ENCODE measurements at regions not wholly inside any gene's neighbourhood (a gene's known extent, or its start where the extent isn't known, plus 50 kb on each side); places are given as distances from the start of the nearest gene placed in this dataset.

- Histone ChIP-seq H3K36me3 (ENCODE audit: insufficient read depth, low read length) (no peaks in the 10 kb centered on the region), H3K4me3 (ENCODE audit: low read length) (no peak overlapping the region), H3K27me3 (ENCODE audit: insufficient read depth, low read length) (no peaks in the 10 kb centered on the region), H3K4me1 (ENCODE audit: insufficient read depth, low read length) (no peaks in the 10 kb centered on the region), H3K9me3 (ENCODE audit: low read length) (no peaks in the 10 kb centered on the region), H2AFZ (ENCODE audit: low read depth, low read length) (no peak overlapping the region)
These were observed 414.7 kb upstream of the CCNG1 start for GRCh38 chr5:163022582-163023128.

GRCh38 chr5:163023846-163024245 lies 413.5 kb upstream of the CCNG1 start:
- Histone ChIP-seq H3K4me3 (ENCODE audit: low read length) (no peak overlapping the region), H3K36me3 (ENCODE audit: insufficient read depth, low read length) (no peaks in the 10 kb centered on the region), H2AFZ (ENCODE audit: low read depth, low read length) (no peak overlapping the region), H3K4me1 (ENCODE audit: insufficient read depth, low read length) (no peaks in the 10 kb centered on the region), H3K27me3 (ENCODE audit: insufficient read depth, low read length) (no peaks in the 10 kb centered on the region), H3K9me3 (ENCODE audit: low read length) (no peaks in the 10 kb centered on the region)

- no peaks in the 10 kb centered on the region for H3K4me1 ChIP-seq (ENCODE audit: insufficient read depth, low read length)
- H3K9me3 ChIP-seq (ENCODE audit: low read length) = no peaks in the 10 kb centered on the region
- H3K36me3 ChIP-seq (ENCODE audit: insufficient read depth, low read length) = no peaks in the 10 kb centered on the region
- no peak overlapping the region for H2AFZ ChIP-seq (ENCODE audit: low read depth, low read length)
- no peaks in the 10 kb centered on the region for H3K27me3 ChIP-seq (ENCODE audit: insufficient read depth, low read length)
- H3K4me3 ChIP-seq (ENCODE audit: low read length) = no peak overlapping the region
These were observed 412.5 kb upstream of the CCNG1 start for GRCh38 chr5:163024936-163025335.

GRCh38 chr5:163033656-163034055 lies 403.7 kb upstream of the CCNG1 start:
- no peak overlapping the region for H2AFZ ChIP-seq (ENCODE audit: low read depth, low read length)
- no peaks in the 10 kb centered on the region for H3K9me3 ChIP-seq (ENCODE audit: low read length)
- no peak overlapping the region for H3K4me3 ChIP-seq (ENCODE audit: low read length)
- no peaks in the 10 kb centered on the region for H3K4me1 ChIP-seq (ENCODE audit: insufficient read depth, low read length)
- H3K36me3 ChIP-seq (ENCODE audit: insufficient read depth, low read length) = no peaks in the 10 kb centered on the region
- H3K27me3 ChIP-seq (ENCODE audit: insufficient read depth, low read length) = no peaks in the 10 kb centered on the region

- H3K4me1 ChIP-seq (ENCODE audit: insufficient read depth, low read length) = no peaks in the 10 kb centered on the region
- no peaks in the 10 kb centered on the region for H3K9me3 ChIP-seq (ENCODE audit: low read length)
- H3K36me3 ChIP-seq (ENCODE audit: insufficient read depth, low read length) = no peaks in the 10 kb centered on the region
- no peaks in the 10 kb centered on the region for H3K27me3 ChIP-seq (ENCODE audit: insufficient read depth, low read length)
- no peak overlapping the region for H3K4me3 ChIP-seq (ENCODE audit: low read length)
- H2AFZ ChIP-seq (ENCODE audit: low read depth, low read length) = no peak overlapping the region
These were observed 396.1 kb upstream of the CCNG1 start for GRCh38 chr5:163041254-163041653.

- Histone ChIP-seq H3K4me1 (ENCODE audit: insufficient read depth, low read length) (no peaks in the 10 kb centered on the region), H3K4me3 (ENCODE audit: low read length) (no peak overlapping the region), H3K27me3 (ENCODE audit: insufficient read depth, low read length) (no peaks in the 10 kb centered on the region), H3K9me3 (ENCODE audit: low read length) (no peaks in the 10 kb centered on the region), H3K36me3 (ENCODE audit: insufficient read depth, low read length) (no peaks in the 10 kb centered on the region), H2AFZ (ENCODE audit: low read depth, low read length) (no peak overlapping the region)
These were observed 357.8 kb upstream of the CCNG1 start for GRCh38 chr5:163079618-163080017.

GRCh38 chr5:163089230-163089629 lies 348.2 kb upstream of the CCNG1 start:
- H3K4me1 ChIP-seq (ENCODE audit: insufficient read depth, low read length) = no peaks in the 10 kb centered on the region
- no peaks in the 10 kb centered on the region for H3K27me3 ChIP-seq (ENCODE audit: insufficient read depth, low read length)
- H3K36me3 ChIP-seq (ENCODE audit: insufficient read depth, low read length) = no peaks in the 10 kb centered on the region
- H2AFZ ChIP-seq (ENCODE audit: low read depth, low read length) = no peak overlapping the region
- H3K4me3 ChIP-seq (ENCODE audit: low read length) = no peak overlapping the region
- H3K9me3 ChIP-seq (ENCODE audit: low read length) = no peaks in the 10 kb centered on the region

GRCh38 chr5:163089926-163090325 lies 347.5 kb upstream of the CCNG1 start:
- Histone ChIP-seq H3K4me1 (ENCODE audit: insufficient read depth, low read length) (no peaks in the 10 kb centered on the region), H3K36me3 (ENCODE audit: insufficient read depth, low read length) (no peaks in the 10 kb centered on the region), H3K9me3 (ENCODE audit: low read length) (no peaks in the 10 kb centered on the region), H3K27me3 (ENCODE audit: insufficient read depth, low read length) (no peaks in the 10 kb centered on the region), H2AFZ (ENCODE audit: low read depth, low read length) (no peak overlapping the region), H3K4me3 (ENCODE audit: low read length) (no peak overlapping the region)

- no peak overlapping the region for H2AFZ ChIP-seq (ENCODE audit: low read depth, low read length)
- H3K27me3 ChIP-seq (ENCODE audit: insufficient read depth, low read length) = no peaks in the 10 kb centered on the region
- H3K4me1 ChIP-seq (ENCODE audit: insufficient read depth, low read length) = no peaks in the 10 kb centered on the region
- no peak overlapping the region for H3K4me3 ChIP-seq (ENCODE audit: low read length)
- H3K9me3 ChIP-seq (ENCODE audit: low read length) = no peaks in the 10 kb centered on the region
- no peaks in the 10 kb centered on the region for H3K36me3 ChIP-seq (ENCODE audit: insufficient read depth, low read length)
These were observed 342.8 kb upstream of the CCNG1 start for GRCh38 chr5:163094492-163095180.

GRCh38 chr5:163104464-163104863 lies 332.9 kb upstream of the CCNG1 start:
- Histone ChIP-seq H3K4me3 (ENCODE audit: low read length) (no peak overlapping the region), H3K9me3 (ENCODE audit: low read length) (no peaks in the 10 kb centered on the region), H3K36me3 (ENCODE audit: insufficient read depth, low read length) (no peaks in the 10 kb centered on the region), H3K4me1 (ENCODE audit: insufficient read depth, low read length) (no peaks in the 10 kb centered on the region), H2AFZ (ENCODE audit: low read depth, low read length) (no peak overlapping the region), H3K27me3 (ENCODE audit: insufficient read depth, low read length) (no peaks in the 10 kb centered on the region)

GRCh38 chr5:163105456-163105855 lies 331.9 kb upstream of the CCNG1 start:
- Histone ChIP-seq H2AFZ (ENCODE audit: low read depth, low read length) (no peak overlapping the region), H3K27me3 (ENCODE audit: insufficient read depth, low read length) (no peaks in the 10 kb centered on the region), H3K4me3 (ENCODE audit: low read length) (no peak overlapping the region), H3K4me1 (ENCODE audit: insufficient read depth, low read length) (no peaks in the 10 kb centered on the region), H3K36me3 (ENCODE audit: insufficient read depth, low read length) (no peaks in the 10 kb centered on the region), H3K9me3 (ENCODE audit: low read length) (no peaks in the 10 kb centered on the region)

GRCh38 chr5:163106098-163106497 lies 331.3 kb upstream of the CCNG1 start:
- no peak overlapping the region for H2AFZ ChIP-seq (ENCODE audit: low read depth, low read length)
- H3K36me3 ChIP-seq (ENCODE audit: insufficient read depth, low read length) = no peaks in the 10 kb centered on the region
- H3K4me1 ChIP-seq (ENCODE audit: insufficient read depth, low read length) = no peaks in the 10 kb centered on the region
- no peaks in the 10 kb centered on the region for H3K9me3 ChIP-seq (ENCODE audit: low read length)
- H3K27me3 ChIP-seq (ENCODE audit: insufficient read depth, low read length) = no peaks in the 10 kb centered on the region
- no peak overlapping the region for H3K4me3 ChIP-seq (ENCODE audit: low read length)

- no peaks in the 10 kb centered on the region for H3K36me3 ChIP-seq (ENCODE audit: insufficient read depth, low read length)
- no peaks in the 10 kb centered on the region for H3K9me3 ChIP-seq (ENCODE audit: low read length)
- no peak overlapping the region for H2AFZ ChIP-seq (ENCODE audit: low read depth, low read length)
- H3K4me3 ChIP-seq (ENCODE audit: low read length) = no peak overlapping the region
- no peaks in the 10 kb centered on the region for H3K4me1 ChIP-seq (ENCODE audit: insufficient read depth, low read length)
- H3K27me3 ChIP-seq (ENCODE audit: insufficient read depth, low read length) = no peaks in the 10 kb centered on the region
These were observed 329.0 kb upstream of the CCNG1 start for GRCh38 chr5:163108351-163108750.

- no peaks in the 10 kb centered on the region for H3K9me3 ChIP-seq (ENCODE audit: low read length)
- no peak overlapping the region for H3K4me3 ChIP-seq (ENCODE audit: low read length)
- no peaks in the 10 kb centered on the region for H3K4me1 ChIP-seq (ENCODE audit: insufficient read depth, low read length)
- no peak overlapping the region for H2AFZ ChIP-seq (ENCODE audit: low read depth, low read length)
- no peaks in the 10 kb centered on the region for H3K27me3 ChIP-seq (ENCODE audit: insufficient read depth, low read length)
- no peaks in the 10 kb centered on the region for H3K36me3 ChIP-seq (ENCODE audit: insufficient read depth, low read length)
These were observed 322.4 kb upstream of the CCNG1 start for GRCh38 chr5:163115011-163115410.

All from neuron (in vitro differentiated cells).